ENCODE measurements at regions not wholly inside any gene's neighbourhood (a gene's known extent, or its start where the extent isn't known, plus 50 kb on each side); places are given as distances from the start of the nearest gene placed in this dataset.

DNA sequence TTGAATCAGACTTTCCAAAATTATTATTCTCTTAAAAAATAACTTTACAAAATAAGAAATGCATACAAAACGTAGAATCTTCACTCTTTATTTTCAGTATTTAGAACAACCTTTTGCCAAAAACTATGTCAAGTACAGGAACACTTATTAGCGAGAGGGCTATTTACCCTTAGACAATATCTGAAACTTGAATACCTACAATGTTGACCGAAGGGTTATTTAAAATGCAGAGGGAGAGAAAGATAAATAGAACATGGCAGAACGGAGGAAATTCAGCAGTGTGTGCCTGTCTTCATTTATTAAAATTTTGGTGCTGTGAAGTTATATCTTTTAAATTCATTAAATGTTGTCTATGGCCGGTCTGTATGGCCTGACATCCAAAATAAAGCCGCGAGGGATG is 198.8 kb downstream of the EFNB2 start:
- no peaks in the 10 kb centered on the region for H3K4me1 ChIP-seq (ENCODE audit: control insufficient read depth in 1 of 2, insufficient read depth in 2 of 2, low read length in 2 of 2)
- BruUV-seq (replicated peaks): no TSS peak
- ChIA-PET CTCF (no interaction called here), POLR2A (no interaction called here), RAD21 (ENCODE audit: low non-redundant PET in 1 of 2, low total read pairs in 2 of 2, uncharacterized antibody in 2 of 2, unreplicated experiment in 2 of 2) (no interaction called here)
- H3K9me2 ChIP-seq (ENCODE audit: insufficient read depth): no peaks in the 10 kb centered on the region; the same call in 1 of the 2 replicates
- H3K27ac ChIP-seq (ENCODE audit: low read depth, low read length): no peak overlapping the region
- no peak overlapping the region for H2AFZ ChIP-seq (ENCODE audit: low read depth, low read length, poor library complexity, severe bottlenecking)
- no peaks in the 10 kb centered on the region for H3K36me3 ChIP-seq (ENCODE audit: control insufficient read depth in 1 of 2, insufficient read depth in 2 of 2, low read length in 2 of 2)
- no peak overlapping the region for H3K4me3 ChIP-seq (replicated peaks in 1 of 2; ENCODE audit: low read depth in 1 of 2, low read length in 2 of 2)
- no peak for ATAC-seq
- no peaks in the 10 kb centered on the region for H3K27me3 ChIP-seq (ENCODE audit: insufficient read depth, low read length)
- no peak for DNase-seq (ENCODE audit: low read depth, low spot score)
- intact Hi-C loops (cut with micrococcal nuclease): no loop called here
- no peaks in the 10 kb centered on the region for H3K79me2 ChIP-seq (ENCODE audit: insufficient read depth, low read length)
- H3K9me3 ChIP-seq (ENCODE audit: control insufficient read depth in 1 of 2, insufficient read depth in 1 of 2, low read depth in 1 of 2, low read length in 2 of 2): peaks cover 0 to 5% of the 10 kb centered on the region in 2 experiments; a peak in 2 of 4 replicates
- no peaks in the 10 kb centered on the region for H4K20me1 ChIP-seq (ENCODE audit: insufficient read depth)
- no peak overlapping the region for H3K9ac ChIP-seq (ENCODE audit: low read length)
- no peak overlapping the region for H3K4me2 ChIP-seq (ENCODE audit: low read length)
- no peak for TF ChIP-seq POLR2AphosphoS5 (IDR thresholded peaks at IDR 0.05; ENCODE audit: low read depth, low read length)

DNA sequence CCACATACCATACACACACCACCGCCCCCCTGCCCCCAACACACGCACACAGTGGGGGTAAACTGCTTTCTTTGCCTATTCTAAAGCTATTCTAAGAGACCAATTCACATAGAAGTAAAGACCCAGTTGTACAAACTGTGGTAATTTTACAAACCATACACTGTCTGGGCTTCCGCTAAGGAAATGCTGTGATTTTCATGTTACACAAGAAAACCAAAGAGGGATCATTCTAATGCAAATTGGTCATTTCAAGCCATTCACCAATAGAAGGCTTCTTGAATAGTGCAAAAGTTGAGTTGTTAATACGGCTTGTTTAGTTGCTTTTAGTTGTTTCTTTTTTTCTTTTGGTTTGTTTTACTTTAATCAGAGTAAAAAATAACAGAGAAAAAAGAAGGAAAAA is 202.8 kb downstream of the EFNB2 start:
- no peak overlapping the region for H3K27ac ChIP-seq (ENCODE audit: low read depth, low read length)
- no peaks in the 10 kb centered on the region for H3K36me3 ChIP-seq (ENCODE audit: control insufficient read depth in 1 of 2, insufficient read depth in 2 of 2, low read length in 2 of 2)
- intact Hi-C loops (cut with micrococcal nuclease): no loop called here
- no peaks in the 10 kb centered on the region for H3K27me3 ChIP-seq (ENCODE audit: insufficient read depth, low read length)
- RAD21 ChIA-PET (ENCODE audit: low non-redundant PET in 1 of 2, low total read pairs in 2 of 2, uncharacterized antibody in 2 of 2, unreplicated experiment in 2 of 2): no interaction called here
- DNase-seq (ENCODE audit: low read depth, low spot score): no peak
- H3K9me2 ChIP-seq (ENCODE audit: insufficient read depth): no peaks in the 10 kb centered on the region; the same call in 1 of the 2 replicates
- no peak overlapping the region for H3K4me2 ChIP-seq (ENCODE audit: low read length)
- no TSS peak for BruUV-seq (replicated peaks)
- TF ChIP-seq, protein P1, sequence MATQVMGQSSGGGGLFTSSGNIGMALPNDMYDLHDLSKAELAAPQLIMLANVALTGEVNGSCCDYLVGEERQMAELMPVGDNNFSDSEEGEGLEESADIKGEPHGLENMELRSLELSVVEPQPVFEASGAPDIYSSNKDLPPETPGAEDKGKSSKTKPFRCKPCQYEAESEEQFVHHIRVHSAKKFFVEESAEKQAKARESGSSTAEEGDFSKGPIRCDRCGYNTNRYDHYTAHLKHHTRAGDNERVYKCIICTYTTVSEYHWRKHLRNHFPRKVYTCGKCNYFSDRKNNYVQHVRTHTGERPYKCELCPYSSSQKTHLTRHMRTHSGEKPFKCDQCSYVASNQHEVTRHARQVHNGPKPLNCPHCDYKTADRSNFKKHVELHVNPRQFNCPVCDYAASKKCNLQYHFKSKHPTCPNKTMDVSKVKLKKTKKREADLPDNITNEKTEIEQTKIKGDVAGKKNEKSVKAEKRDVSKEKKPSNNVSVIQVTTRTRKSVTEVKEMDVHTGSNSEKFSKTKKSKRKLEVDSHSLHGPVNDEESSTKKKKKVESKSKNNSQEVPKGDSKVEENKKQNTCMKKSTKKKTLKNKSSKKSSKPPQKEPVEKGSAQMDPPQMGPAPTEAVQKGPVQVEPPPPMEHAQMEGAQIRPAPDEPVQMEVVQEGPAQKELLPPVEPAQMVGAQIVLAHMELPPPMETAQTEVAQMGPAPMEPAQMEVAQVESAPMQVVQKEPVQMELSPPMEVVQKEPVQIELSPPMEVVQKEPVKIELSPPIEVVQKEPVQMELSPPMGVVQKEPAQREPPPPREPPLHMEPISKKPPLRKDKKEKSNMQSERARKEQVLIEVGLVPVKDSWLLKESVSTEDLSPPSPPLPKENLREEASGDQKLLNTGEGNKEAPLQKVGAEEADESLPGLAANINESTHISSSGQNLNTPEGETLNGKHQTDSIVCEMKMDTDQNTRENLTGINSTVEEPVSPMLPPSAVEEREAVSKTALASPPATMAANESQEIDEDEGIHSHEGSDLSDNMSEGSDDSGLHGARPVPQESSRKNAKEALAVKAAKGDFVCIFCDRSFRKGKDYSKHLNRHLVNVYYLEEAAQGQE (IDR thresholded peaks at IDR 0.05; ENCODE audit: low read depth): no peak
- no peak for TF ChIP-seq POLR2A (IDR thresholded peaks at IDR 0.05; ENCODE audit: borderline replicate concordance, extremely low read depth, insufficient read depth, insufficient read length)
- no peak for TF ChIP-seq SIN3A (IDR thresholded peaks at IDR 0.05; ENCODE audit: low read depth)
- TF ChIP-seq ZNF274 (IDR thresholded peaks at IDR 0.05; ENCODE audit: low read depth, low read length): no peak
- TF ChIP-seq POLR2AphosphoS5 (IDR thresholded peaks at IDR 0.05; ENCODE audit: low read depth, low read length): no peak
- TF ChIP-seq CBX3 (IDR thresholded peaks at IDR 0.05; ENCODE audit: low read depth): no peak
- no peak for TF ChIP-seq YY1 (IDR thresholded peaks at IDR 0.05; ENCODE audit: extremely low read depth, insufficient replicate concordance, low read depth, low read length)
- no peak for TF ChIP-seq RAD21 (IDR thresholded peaks at IDR 0.05; ENCODE audit: low read depth)
- TF ChIP-seq, protein P2, sequence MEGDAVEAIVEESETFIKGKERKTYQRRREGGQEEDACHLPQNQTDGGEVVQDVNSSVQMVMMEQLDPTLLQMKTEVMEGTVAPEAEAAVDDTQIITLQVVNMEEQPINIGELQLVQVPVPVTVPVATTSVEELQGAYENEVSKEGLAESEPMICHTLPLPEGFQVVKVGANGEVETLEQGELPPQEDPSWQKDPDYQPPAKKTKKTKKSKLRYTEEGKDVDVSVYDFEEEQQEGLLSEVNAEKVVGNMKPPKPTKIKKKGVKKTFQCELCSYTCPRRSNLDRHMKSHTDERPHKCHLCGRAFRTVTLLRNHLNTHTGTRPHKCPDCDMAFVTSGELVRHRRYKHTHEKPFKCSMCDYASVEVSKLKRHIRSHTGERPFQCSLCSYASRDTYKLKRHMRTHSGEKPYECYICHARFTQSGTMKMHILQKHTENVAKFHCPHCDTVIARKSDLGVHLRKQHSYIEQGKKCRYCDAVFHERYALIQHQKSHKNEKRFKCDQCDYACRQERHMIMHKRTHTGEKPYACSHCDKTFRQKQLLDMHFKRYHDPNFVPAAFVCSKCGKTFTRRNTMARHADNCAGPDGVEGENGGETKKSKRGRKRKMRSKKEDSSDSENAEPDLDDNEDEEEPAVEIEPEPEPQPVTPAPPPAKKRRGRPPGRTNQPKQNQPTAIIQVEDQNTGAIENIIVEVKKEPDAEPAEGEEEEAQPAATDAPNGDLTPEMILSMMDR (IDR thresholded peaks at IDR 0.05 in 2 of 3, conservative IDR thresholded peaks at IDR 0.05 in 1 of 3; ENCODE audit: borderline replicate concordance in 1 of 3, insufficient read depth in 1 of 3, low read depth in 2 of 3, low read length in 2 of 3): no peak
- TF ChIP-seq, protein P3, sequence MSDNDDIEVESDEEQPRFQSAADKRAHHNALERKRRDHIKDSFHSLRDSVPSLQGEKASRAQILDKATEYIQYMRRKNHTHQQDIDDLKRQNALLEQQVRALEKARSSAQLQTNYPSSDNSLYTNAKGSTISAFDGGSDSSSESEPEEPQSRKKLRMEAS (IDR thresholded peaks at IDR 0.05): no peak
- no peak for TF ChIP-seq SRF (IDR thresholded peaks at IDR 0.05; ENCODE audit: low read depth)
- no peak for TF ChIP-seq CEBPB (IDR thresholded peaks at IDR 0.05; ENCODE audit: low read depth)
- CTCF ChIA-PET: no interaction called here
- H3K9ac ChIP-seq (ENCODE audit: low read length): no peak overlapping the region
- no peaks in the 10 kb centered on the region for H3K4me1 ChIP-seq (ENCODE audit: control insufficient read depth in 1 of 2, insufficient read depth in 2 of 2, low read length in 2 of 2)
- H2AFZ ChIP-seq (ENCODE audit: low read depth, low read length, poor library complexity, severe bottlenecking): no peak overlapping the region
- no peak overlapping the region for H3K4me3 ChIP-seq (replicated peaks in 1 of 2; ENCODE audit: low read depth in 1 of 2, low read length in 2 of 2)
- no peaks in the 10 kb centered on the region for H4K20me1 ChIP-seq (ENCODE audit: insufficient read depth)
- H3K79me2 ChIP-seq (ENCODE audit: insufficient read depth, low read length): no peaks in the 10 kb centered on the region
- no peaks in the 10 kb centered on the region for H3K9me3 ChIP-seq (ENCODE audit: control insufficient read depth in 1 of 2, insufficient read depth in 1 of 2, low read depth in 1 of 2, low read length in 2 of 2)
- no peak for ATAC-seq
- POLR2A ChIA-PET: no interaction called here

Measured in HCT116 (cell line).